Hepatic stellate cell (primary cell): ENCODE measurements at regions not wholly inside any gene's neighbourhood (a gene's known extent, or its start where the extent isn't known, plus 50 kb on each side); places are given as distances from the start of the nearest gene placed in this dataset.

Source experiments
- DNase-seq: peaks from one replicate; pipeline ENCODE4 v3.0.0; 2011; ENCODE audit warnings: low spot score

- no peak for DNase-seq
Observed at GRCh38 chr6:1059596-1059995, 252.3 kb upstream of the FOXQ1 start.

- DNase-seq: no peak
Observed at GRCh38 chr6:1057490-1058135, 254.3 kb upstream of the FOXQ1 start.

- DNase-seq: no peak
Observed at GRCh38 chr6:1055015-1055921, 256.6 kb upstream of the FOXQ1 start.

GRCh38 chr6:1054653-1055014 is 257.3 kb upstream of the FOXQ1 start:
- DNase-seq: no peak

GRCh38 chr6:1053586-1053985 is 258.3 kb upstream of the FOXQ1 start:
- no peak for DNase-seq

- no peak for DNase-seq
Observed at GRCh38 chr6:1052262-1052661, 259.6 kb upstream of the FOXQ1 start.

GRCh38 chr6:1049900-1050299 is 262.0 kb upstream of the FOXQ1 start:
- no peak for DNase-seq

GRCh38 chr6:1049170-1049569 is 262.7 kb upstream of the FOXQ1 start:
- DNase-seq: no peak

GRCh38 chr6:1047981-1048541 is 263.8 kb upstream of the FOXQ1 start:
- DNase-seq: no peak

GRCh38 chr6:1045239-1045638 is 266.7 kb upstream of the FOXQ1 start:
- DNase-seq: no peak

- DNase-seq: no peak
Observed at GRCh38 chr6:1044040-1044836, 267.7 kb upstream of the FOXQ1 start.

GRCh38 chr6:1043458-1043836 is 268.5 kb upstream of the FOXQ1 start:
- no peak for DNase-seq

GRCh38 chr6:1042583-1043457 is 269.1 kb upstream of the FOXQ1 start:
- DNase-seq: no peak

- no peak for DNase-seq
Observed at GRCh38 chr6:1040393-1040792, 271.5 kb upstream of the FOXQ1 start.

- DNase-seq: no peak
Observed at GRCh38 chr6:1039746-1040145, 272.2 kb upstream of the FOXQ1 start.

GRCh38 chr6:1039191-1039590 is 272.7 kb upstream of the FOXQ1 start:
- DNase-seq: no peak

GRCh38 chr6:1037430-1038202 is 274.3 kb upstream of the FOXQ1 start:
- no peak for DNase-seq

GRCh38 chr6:1035401-1035800 is 276.5 kb upstream of the FOXQ1 start:
- DNase-seq: no peak

- DNase-seq: no peak
Observed at GRCh38 chr6:1031720-1032119, 280.2 kb upstream of the FOXQ1 start.

- DNase-seq: no peak
Observed at GRCh38 chr6:1029141-1029540, 282.8 kb upstream of the FOXQ1 start.

GRCh38 chr6:1028723-1029122 is 283.2 kb upstream of the FOXQ1 start:
- DNase-seq: no peak
